Breast epithelium (tissue), 3 donors: ENCODE measurements at regions not wholly inside any gene's neighbourhood (a gene's known extent, or its start where the extent isn't known, plus 50 kb on each side); places are given as distances from the start of the nearest gene placed in this dataset.
"Not testable (repeated sequence)": the region's sequence is repeated elsewhere in the genome, so short reads cannot be mapped to it uniquely, and the experiment has no call there.

Source experiments
- CTCF ChIP-seq, 3 donors: fragments of 450-650 bp; IDR thresholded peaks; one replicate each; pipeline ENCODE4 v1.5.1; 2016 to 2017; ENCODE audit warnings: antibody characterized with exemption in 3 of 3, mild to moderate bottlenecking in 3 of 3, moderate library complexity in 3 of 3
- POLR2A ChIP-seq: fragments of 450-650 bp; IDR thresholded peaks from one replicate; pipeline ENCODE4 v1.6.1; 2016; ENCODE audit warnings: antibody characterized with exemption, mild to moderate bottlenecking, moderate library complexity

GRCh38 chr7:115310316-115310715 is 388.4 kb downstream of the MDFIC start:
- not testable (repeated sequence) for TF ChIP-seq CTCF (IDR thresholded peaks at IDR 0.05); POLR2A
